G401 (cell line): ENCODE measurements at regions not wholly inside any gene's neighbourhood (a gene's known extent, or its start where the extent isn't known, plus 50 kb on each side); places are given as distances from the start of the nearest gene placed in this dataset.
"Not testable (repeated sequence)": the region's sequence is repeated elsewhere in the genome, so short reads cannot be mapped to it uniquely, and the experiment has no call there.

Source experiments
- DNase-seq: peaks from one replicate; pipeline ENCODE4 v3.0.0-alpha.2; 2015; ENCODE audit warnings: low spot score
- in situ Hi-C: cut with HindIII; loops from 2 replicates; pipeline ENCODE4 v1.10.0; 2016; ENCODE audit warnings: low sequenced_read_pairs, mixed read lengths

GRCh38 chr16:72658888-72659717 lies 388.8 kb downstream of the ZFHX3 start:
- DNase-seq = no peak

GRCh38 chr16:72657791-72658190 lies 390.1 kb downstream of the ZFHX3 start:
- in situ Hi-C loops = no loop called here
- DNase-seq = no peak

More at GRCh38 chr16:72658888-72659717, 388.8 kb downstream of the ZFHX3 start:
- in situ Hi-C loops = no loop called here

GRCh38 chr16:72657164-72657563 lies 390.8 kb downstream of the ZFHX3 start:
- in situ Hi-C loops = no loop called here
- no peak for DNase-seq

- DNase-seq = no peak
- in situ Hi-C loops = no loop called here
Observed at GRCh38 chr16:72654535-72654934, 393.4 kb downstream of the ZFHX3 start.

- no peak for DNase-seq
- in situ Hi-C loops = no loop called here
Observed at GRCh38 chr16:72649254-72649944, 398.5 kb downstream of the ZFHX3 start.

GRCh38 chr16:72646615-72647014 lies 401.3 kb downstream of the ZFHX3 start:
- in situ Hi-C loops = no loop called here
- DNase-seq = no peak

- in situ Hi-C loops = no loop called here
- DNase-seq = no peak
Observed at GRCh38 chr16:72645538-72645937, 402.4 kb downstream of the ZFHX3 start.

- in situ Hi-C loops = no loop called here
- no peak for DNase-seq
Observed at GRCh38 chr16:72644911-72645310, 403.0 kb downstream of the ZFHX3 start.

- DNase-seq = no peak
- in situ Hi-C loops = no loop called here
Observed at GRCh38 chr16:72639494-72639893, 408.4 kb downstream of the ZFHX3 start.

- in situ Hi-C loops = no loop called here
- no peak for DNase-seq
Observed at GRCh38 chr16:72637306-72637705, 410.6 kb downstream of the ZFHX3 start.

- no peak for DNase-seq
- in situ Hi-C loops = no loop called here
Observed at GRCh38 chr16:72635694-72636093, 412.2 kb downstream of the ZFHX3 start.

GRCh38 chr16:72635104-72635503 lies 412.8 kb downstream of the ZFHX3 start:
- in situ Hi-C loops = no loop called here
- DNase-seq = no peak

- in situ Hi-C loops, DNase-seq: not testable (repeated sequence)
Observed at GRCh38 chr16:72627182-72627896, 420.6 kb downstream of the ZFHX3 start.

- in situ Hi-C loops = no loop called here
Observed at GRCh38 chr16:72626623-72627022, 421.3 kb downstream of the ZFHX3 start.

GRCh38 chr16:72621651-72622050 lies 426.3 kb downstream of the ZFHX3 start:
- in situ Hi-C loops = no loop called here
- no peak for DNase-seq

More at GRCh38 chr16:72626623-72627022, 421.3 kb downstream of the ZFHX3 start:
- DNase-seq = no peak

- in situ Hi-C loops = no loop called here
Observed at GRCh38 chr16:72620853-72621252, 427.1 kb downstream of the ZFHX3 start.

GRCh38 chr16:72620348-72620747 lies 427.6 kb downstream of the ZFHX3 start:
- no peak for DNase-seq
- in situ Hi-C loops = no loop called here

More at GRCh38 chr16:72620853-72621252, 427.1 kb downstream of the ZFHX3 start:
- DNase-seq = no peak

GRCh38 chr16:72615856-72616255 lies 432.1 kb downstream of the ZFHX3 start:
- no peak for DNase-seq
- in situ Hi-C loops = no loop called here

GRCh38 chr16:72612718-72613117 lies 435.2 kb downstream of the ZFHX3 start:
- no peak for DNase-seq
- in situ Hi-C loops = no loop called here

GRCh38 chr16:72612256-72612655 lies 435.7 kb downstream of the ZFHX3 start:
- in situ Hi-C loops = no loop called here
- no peak for DNase-seq
